CD14-positive monocyte (primary cell): ENCODE measurements at regions not wholly inside any gene's neighbourhood (a gene's known extent, or its start where the extent isn't known, plus 50 kb on each side); places are given as distances from the start of the nearest gene placed in this dataset.

Experiments used
- DNase-seq, 3 donors: peaks; one replicate each; pipeline ENCODE4 v3.0.0-alpha.2; 2011 to 2022
- H2AFZ ChIP-seq: 2 replicates; pipeline ENCODE4 v1.6.0; 2012; ENCODE audit warnings: mild to moderate bottlenecking, low read depth, low read length, inconsistent platforms; ENCODE audit not compliant: insufficient read depth, poor library complexity, severe bottlenecking
- H3K27ac ChIP-seq, 2 donors: 1 replicate in 1 of 2; 2 replicates in 1 of 2; pipeline ENCODE4 v1.5.1; 2012 to 2013; ENCODE audit warnings: low read length in 2 of 2, control low read depth in 1 of 2, inconsistent platforms in 1 of 2, low read depth in 1 of 2, mild to moderate bottlenecking in 1 of 2
- H3K27me3 ChIP-seq, 2 donors: one replicate each; pipeline versions ENCODE4 v1.6.0 to v1.6.1; 2011 to 2013; ENCODE audit warnings: low read length in 2 of 2; ENCODE audit not compliant: control insufficient read depth in 2 of 2, insufficient read depth in 2 of 2
- H3K36me3 ChIP-seq, 2 donors: replicated peaks in 1 of 2; 1 replicate in 1 of 2; 2 replicates in 1 of 2; pipeline versions ENCODE4 v1.5.1 to v1.6.1; 2012 to 2013; ENCODE audit warnings: low read length in 2 of 2, control low read depth in 1 of 2, inconsistent platforms in 1 of 2, mild to moderate bottlenecking in 1 of 2; ENCODE audit not compliant: insufficient read depth in 2 of 2, control insufficient read depth in 1 of 2
- H3K4me1 ChIP-seq, 2 donors: 1 replicate in 1 of 2; 2 replicates in 1 of 2; pipeline versions ENCODE4 v1.5.1 to v1.6.1; 2012 to 2013; ENCODE audit warnings: low read length in 2 of 2, control low read depth in 1 of 2, inconsistent platforms in 1 of 2, mild to moderate bottlenecking in 1 of 2, moderate library complexity in 1 of 2; ENCODE audit not compliant: insufficient read depth in 2 of 2, control insufficient read depth in 1 of 2
- H3K4me2 ChIP-seq: replicated peaks from 2 replicates; pipeline ENCODE3; 2012; ENCODE audit warnings: low read length, moderate library complexity, mild to moderate bottlenecking; ENCODE audit not compliant: poor library complexity, severe bottlenecking; ENCODE audit errors: extremely low read depth
- H3K4me3 ChIP-seq, 3 experiments: fragments of 200-600 bp in 1 of 3; sonication (generic) in 1 of 3; replicated peaks in 1 of 3; 1 replicate in 2 of 3; 2 replicates in 1 of 3; pipeline ENCODE4 v1.5.1; 2011 to 2013; ENCODE audit warnings: low read length in 3 of 3, mild to moderate bottlenecking in 3 of 3, control low read depth in 2 of 3, low read depth in 2 of 3, inconsistent platforms in 1 of 3, moderate library complexity in 1 of 3
- H3K79me2 ChIP-seq: 2 replicates; pipeline ENCODE4 v1.6.0; 2012; ENCODE audit warnings: mild to moderate bottlenecking, control low read depth, inconsistent platforms, low read length, moderate library complexity; ENCODE audit not compliant: insufficient read depth
- H3K9ac ChIP-seq: 2 replicates; pipeline ENCODE4 v1.6.0; 2017; ENCODE audit warnings: low read length, mild to moderate bottlenecking; ENCODE audit not compliant: insufficient read depth, poor library complexity, severe bottlenecking
- H3K9me3 ChIP-seq, 2 donors: replicated peaks in 1 of 2; 1 replicate in 1 of 2; 2 replicates in 1 of 2; pipeline versions ENCODE4 v1.5.1 to v1.6.1; 2012 to 2013; ENCODE audit warnings: low read length in 2 of 2, control low read depth in 1 of 2; ENCODE audit not compliant: control insufficient read depth in 1 of 2, insufficient read depth in 1 of 2
- H4K20me1 ChIP-seq: 2 replicates; pipeline ENCODE4 v1.6.0; 2012; ENCODE audit warnings: mild to moderate bottlenecking, low read length, control low read depth, moderate library complexity; ENCODE audit not compliant: insufficient read depth
- H3K27ac Mint-ChIP-seq, 7 donors: one replicate each; pipeline ENCODE4 v1.8.0; 2020; ENCODE audit warnings: mild to moderate bottlenecking in 7 of 7, mixed read lengths in 7 of 7, moderate library complexity in 6 of 7, inconsistent platforms in 2 of 7
- H3K27me3 Mint-ChIP-seq, 3 donors: one replicate each; pipeline ENCODE4 v1.8.0; 2021 to 2022; ENCODE audit warnings: low read depth in 3 of 3, mild to moderate bottlenecking in 3 of 3, mixed read lengths in 3 of 3, moderate library complexity in 3 of 3, inconsistent platforms in 1 of 3
- H3K36me3 Mint-ChIP-seq, 2 donors: one replicate each; pipeline ENCODE4 v1.8.0; 2020; ENCODE audit warnings: mixed read lengths in 2 of 2, inconsistent platforms in 1 of 2, mild to moderate bottlenecking in 1 of 2
- H3K4me1 Mint-ChIP-seq: one replicate; pipeline ENCODE4 v1.8.0; 2020; ENCODE audit warnings: mild to moderate bottlenecking, mixed read lengths
- H3K4me3 Mint-ChIP-seq, 2 donors: one replicate each; pipeline ENCODE4 v1.8.0; 2020; ENCODE audit warnings: mild to moderate bottlenecking in 2 of 2, mixed read lengths in 2 of 2, moderate library complexity in 1 of 2
- H3K9me3 Mint-ChIP-seq, 7 donors: one replicate each; pipeline ENCODE4 v1.8.0; 2020 to 2022; ENCODE audit warnings: mixed read lengths in 7 of 7, mild to moderate bottlenecking in 6 of 7, moderate library complexity in 6 of 7, inconsistent platforms in 2 of 7
- WGBS: methylation state at CpG from one replicate; pipeline ENCODE4 v1.1.5; 2013; ENCODE audit warnings: missing lambda C conversion rate; ENCODE audit not compliant: insufficient coverage; 5-methylcytosine and 5-hydroxymethylcytosine counted together
- intact Hi-C, 2 donors: fragments of 100-400 bp; cut with micrococcal nuclease; formaldehyde crosslinking; loops; one replicate each; pipeline versions ENCODE4 v1.15.0 to v1.15.1; 2023
- TF ChIP-seq, protein P1 (sequence below): fragments of 200-600 bp; IDR thresholded peaks from one replicate; pipeline ENCODE4 v1.8.0; 2022; ENCODE audit warnings: antibody characterized with exemption, mild to moderate bottlenecking

DNA sequence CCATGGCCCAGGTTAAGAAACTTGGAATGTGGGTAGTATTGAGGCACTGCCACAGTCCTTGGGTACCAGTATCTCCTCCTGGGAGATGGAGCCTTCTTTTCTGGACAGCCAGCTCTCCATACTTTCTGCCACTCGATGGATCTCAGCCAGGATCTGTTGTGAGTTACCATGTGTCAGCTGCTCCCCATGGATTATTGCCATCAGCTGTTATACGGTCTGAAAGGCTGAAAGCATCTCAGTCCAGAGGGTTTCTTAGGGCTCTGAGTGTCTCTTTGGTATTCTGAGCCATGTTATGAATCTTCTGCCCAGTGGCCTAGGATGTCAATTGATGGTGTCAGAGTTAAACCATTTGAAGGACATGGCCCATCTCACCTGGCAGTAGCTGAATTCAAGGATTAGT lies 197.5 kb downstream of the C7orf25 start:
- Mint-ChIP-seq H3K4me3 (no peak overlapping the region), H3K27me3 (no peaks in the 10 kb centered on the region), H3K9me3 (peaks cover 0 to 28% (median 11%) of the 10 kb centered on the region in 7 donors), H3K36me3 (no peaks in the 10 kb centered on the region), H3K4me1 (no peaks in the 10 kb centered on the region), H3K27ac (no peak overlapping the region)
- Histone ChIP-seq H3K4me1 (no peaks in the 10 kb centered on the region), H3K27ac (no peak overlapping the region), H3K4me3 (no peak overlapping the region), H3K36me3 (no peaks in the 10 kb centered on the region), H2AFZ (no peak overlapping the region), H4K20me1 (no peaks in the 10 kb centered on the region), H3K27me3 (no peaks in the 10 kb centered on the region), H3K4me2 (no peak overlapping the region), H3K9me3 (peaks cover 4 to 13% of the 10 kb centered on the region in 2 donors), H3K9ac (no peak overlapping the region), H3K79me2 (no peaks in the 10 kb centered on the region)
- no peak for DNase-seq
- intact Hi-C loops: no loop called here
- TF ChIP-seq, protein P1, sequence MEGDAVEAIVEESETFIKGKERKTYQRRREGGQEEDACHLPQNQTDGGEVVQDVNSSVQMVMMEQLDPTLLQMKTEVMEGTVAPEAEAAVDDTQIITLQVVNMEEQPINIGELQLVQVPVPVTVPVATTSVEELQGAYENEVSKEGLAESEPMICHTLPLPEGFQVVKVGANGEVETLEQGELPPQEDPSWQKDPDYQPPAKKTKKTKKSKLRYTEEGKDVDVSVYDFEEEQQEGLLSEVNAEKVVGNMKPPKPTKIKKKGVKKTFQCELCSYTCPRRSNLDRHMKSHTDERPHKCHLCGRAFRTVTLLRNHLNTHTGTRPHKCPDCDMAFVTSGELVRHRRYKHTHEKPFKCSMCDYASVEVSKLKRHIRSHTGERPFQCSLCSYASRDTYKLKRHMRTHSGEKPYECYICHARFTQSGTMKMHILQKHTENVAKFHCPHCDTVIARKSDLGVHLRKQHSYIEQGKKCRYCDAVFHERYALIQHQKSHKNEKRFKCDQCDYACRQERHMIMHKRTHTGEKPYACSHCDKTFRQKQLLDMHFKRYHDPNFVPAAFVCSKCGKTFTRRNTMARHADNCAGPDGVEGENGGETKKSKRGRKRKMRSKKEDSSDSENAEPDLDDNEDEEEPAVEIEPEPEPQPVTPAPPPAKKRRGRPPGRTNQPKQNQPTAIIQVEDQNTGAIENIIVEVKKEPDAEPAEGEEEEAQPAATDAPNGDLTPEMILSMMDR: no peak
- 88% methylated on average over 2 of the region's 2 CpGs for WGBS

DNA sequence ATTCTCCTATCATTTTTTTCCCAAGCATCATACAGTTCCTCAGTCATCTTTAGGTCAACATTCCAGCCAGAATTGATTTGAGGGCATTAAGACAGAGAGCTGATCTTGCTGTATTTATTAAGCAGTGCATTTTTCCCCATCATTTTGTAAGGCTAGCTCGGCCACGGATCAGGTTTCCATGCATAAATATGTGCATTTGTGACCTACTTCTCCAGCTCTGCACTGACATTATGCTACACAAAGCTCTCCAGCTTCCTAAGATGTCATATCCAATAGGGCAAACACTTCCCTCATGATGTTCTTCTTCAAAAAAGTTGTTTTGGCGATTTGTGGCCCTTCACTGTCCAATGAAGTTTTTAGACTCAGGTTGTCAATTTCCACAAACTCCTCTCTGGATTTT lies 202.6 kb downstream of the C7orf25 start:
- no peaks in the 10 kb centered on the region for H3K27me3 Mint-ChIP-seq
- H3K4me3 Mint-ChIP-seq: no peak overlapping the region
- no peaks in the 10 kb centered on the region for H3K4me1 Mint-ChIP-seq
- TF ChIP-seq, protein P1: no peak
- no peak overlapping the region for H3K4me3 ChIP-seq
- peaks cover 0 to 5% of the 10 kb centered on the region in 2 donors for H3K9me3 ChIP-seq
- no peaks in the 10 kb centered on the region for H3K27me3 ChIP-seq
- no peak overlapping the region for H3K27ac Mint-ChIP-seq
- DNase-seq: no peak
- H3K4me2 ChIP-seq: no peak overlapping the region
- intact Hi-C loops: no loop called here
- no peaks in the 10 kb centered on the region for H3K36me3 ChIP-seq
- 100% methylated on average over 2 of the region's 3 CpGs for WGBS
- no peak overlapping the region for H2AFZ ChIP-seq
- H3K27ac ChIP-seq: no peak overlapping the region
- H3K79me2 ChIP-seq: no peaks in the 10 kb centered on the region
- H3K9ac ChIP-seq: no peak overlapping the region
- H3K36me3 Mint-ChIP-seq: no peaks in the 10 kb centered on the region
- H3K4me1 ChIP-seq: no peaks in the 10 kb centered on the region
- peaks cover 0 to 10% (median 6%) of the 10 kb centered on the region in 7 donors for H3K9me3 Mint-ChIP-seq
- no peaks in the 10 kb centered on the region for H4K20me1 ChIP-seq
